ENCODE measurements at regions not wholly inside any gene's neighbourhood (a gene's known extent, or its start where the extent isn't known, plus 50 kb on each side); places are given as distances from the start of the nearest gene placed in this dataset.
"Not testable (repeated sequence)": the region's sequence is repeated elsewhere in the genome, so short reads cannot be mapped to it uniquely, and the experiment has no call there.

DNA sequence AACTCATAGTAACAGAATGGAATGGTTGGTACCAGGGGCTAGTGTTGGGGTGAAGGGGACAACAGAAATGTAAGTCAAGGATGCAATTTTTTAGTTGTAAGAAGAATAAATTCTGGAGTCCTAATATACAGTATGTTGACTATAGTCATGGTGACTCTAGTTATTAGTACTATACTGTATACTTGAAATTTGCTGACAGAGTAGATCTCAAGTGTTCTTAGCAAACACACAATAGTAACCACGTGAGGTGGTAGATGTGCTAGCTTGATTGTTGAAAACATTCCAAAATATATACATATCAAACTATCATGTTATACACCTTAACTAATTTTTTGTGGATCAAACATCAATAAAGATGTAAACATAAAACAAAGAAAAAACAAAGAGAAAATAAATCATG, 1345.1 kb upstream of the PCDH20 start:
- TF ChIP-seq, protein P1, sequence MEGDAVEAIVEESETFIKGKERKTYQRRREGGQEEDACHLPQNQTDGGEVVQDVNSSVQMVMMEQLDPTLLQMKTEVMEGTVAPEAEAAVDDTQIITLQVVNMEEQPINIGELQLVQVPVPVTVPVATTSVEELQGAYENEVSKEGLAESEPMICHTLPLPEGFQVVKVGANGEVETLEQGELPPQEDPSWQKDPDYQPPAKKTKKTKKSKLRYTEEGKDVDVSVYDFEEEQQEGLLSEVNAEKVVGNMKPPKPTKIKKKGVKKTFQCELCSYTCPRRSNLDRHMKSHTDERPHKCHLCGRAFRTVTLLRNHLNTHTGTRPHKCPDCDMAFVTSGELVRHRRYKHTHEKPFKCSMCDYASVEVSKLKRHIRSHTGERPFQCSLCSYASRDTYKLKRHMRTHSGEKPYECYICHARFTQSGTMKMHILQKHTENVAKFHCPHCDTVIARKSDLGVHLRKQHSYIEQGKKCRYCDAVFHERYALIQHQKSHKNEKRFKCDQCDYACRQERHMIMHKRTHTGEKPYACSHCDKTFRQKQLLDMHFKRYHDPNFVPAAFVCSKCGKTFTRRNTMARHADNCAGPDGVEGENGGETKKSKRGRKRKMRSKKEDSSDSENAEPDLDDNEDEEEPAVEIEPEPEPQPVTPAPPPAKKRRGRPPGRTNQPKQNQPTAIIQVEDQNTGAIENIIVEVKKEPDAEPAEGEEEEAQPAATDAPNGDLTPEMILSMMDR (IDR thresholded peaks at IDR 0.05; ENCODE audit: insufficient read depth, missing control alignments): no peak
- no peak for DNase-seq (ENCODE audit: insufficient read length, low spot score)
- FAIRE-seq: no peak

DNA sequence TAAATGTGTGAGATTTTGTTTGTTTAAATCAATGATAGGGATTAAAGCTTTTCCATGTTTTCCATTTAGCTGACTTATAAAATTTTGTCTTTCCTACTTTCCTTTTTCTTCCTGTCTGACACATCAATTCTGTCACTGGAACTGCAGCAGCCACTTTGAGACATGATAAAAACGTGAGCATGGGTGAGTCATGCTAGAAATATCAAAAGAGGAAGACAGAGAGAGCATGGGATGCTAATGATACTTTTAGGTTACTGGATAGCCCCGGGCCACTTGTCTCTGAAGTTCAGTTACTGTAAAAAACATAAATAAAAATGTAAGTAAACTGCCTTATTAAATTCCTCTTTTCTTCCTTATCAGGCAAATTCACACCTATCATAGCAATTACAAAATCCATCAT, 1332.0 kb upstream of the PCDH20 start:
- FAIRE-seq: no peak
- TF ChIP-seq, protein P1 (IDR thresholded peaks at IDR 0.05; ENCODE audit: insufficient read depth, missing control alignments): no peak
- DNase-seq (ENCODE audit: insufficient read length, low spot score): no peak

DNA sequence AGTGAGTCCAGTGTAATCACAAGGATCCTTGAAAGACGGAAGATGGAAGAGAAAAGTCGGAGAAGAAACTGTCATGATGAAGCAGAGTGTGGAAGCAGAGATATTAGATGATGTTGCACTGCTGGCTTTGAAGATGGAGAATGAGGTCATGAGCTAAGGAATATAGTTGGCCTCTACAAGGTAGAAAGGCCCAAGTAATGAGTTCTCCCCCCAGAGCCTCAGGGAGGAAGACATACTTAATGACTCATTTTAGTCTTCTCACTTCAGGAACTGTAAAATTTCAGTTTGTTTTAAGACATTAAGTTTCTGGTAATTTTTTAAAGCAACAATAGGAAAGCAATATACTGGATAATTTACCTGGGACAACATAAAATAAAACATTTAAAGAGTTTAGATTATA, 1331.5 kb upstream of the PCDH20 start:
- TF ChIP-seq, protein P1 (IDR thresholded peaks at IDR 0.05; ENCODE audit: insufficient read depth, missing control alignments): no peak
- FAIRE-seq (no peak), DNase-seq (ENCODE audit: insufficient read length, low spot score) (no peak)

DNA sequence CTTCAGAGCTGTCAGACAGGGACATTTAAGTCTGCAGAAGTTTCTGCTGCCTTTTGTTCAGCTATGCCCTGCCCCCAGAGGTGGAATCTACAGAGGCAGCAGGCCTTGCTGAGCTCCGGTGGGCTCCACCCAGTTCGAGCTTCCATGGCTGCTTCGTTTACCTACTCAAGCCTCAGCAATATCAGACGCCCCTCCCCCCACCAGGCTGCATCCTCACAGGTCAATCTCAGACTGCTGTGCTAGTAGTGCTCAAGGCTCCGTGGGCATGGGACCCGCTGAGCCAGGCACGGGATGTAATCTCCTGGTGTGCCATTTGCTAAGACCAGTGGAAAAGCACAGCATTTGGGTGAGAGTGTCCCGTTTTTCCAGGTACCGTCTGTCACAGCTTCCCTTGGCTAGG, 1314.1 kb upstream of the PCDH20 start:
- DNase-seq (ENCODE audit: insufficient read length, low spot score); FAIRE-seq: not testable (repeated sequence)

DNA sequence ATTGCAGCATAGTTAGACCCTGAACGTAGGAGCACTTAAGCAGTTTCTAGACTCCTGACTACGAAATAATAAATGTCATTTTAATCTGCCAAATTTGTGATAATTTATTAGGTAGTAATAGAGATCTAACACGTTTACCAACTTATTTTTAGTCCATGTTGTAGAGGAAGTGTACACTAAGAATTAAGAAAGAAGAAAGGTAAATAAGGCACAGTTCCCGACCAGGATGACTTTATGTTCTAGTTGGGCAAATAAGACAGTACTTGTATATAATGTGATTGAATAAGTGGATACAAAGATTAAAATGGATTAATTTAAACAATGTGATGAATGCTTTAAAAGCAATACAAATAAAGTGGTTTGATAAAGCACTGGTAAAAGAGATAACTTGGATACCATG, 1306.2 kb upstream of the PCDH20 start:
- TF ChIP-seq, protein P1 (IDR thresholded peaks at IDR 0.05; ENCODE audit: insufficient read depth, missing control alignments): no peak
- no peak for DNase-seq (ENCODE audit: insufficient read length, low spot score)
- no peak for FAIRE-seq

DNA sequence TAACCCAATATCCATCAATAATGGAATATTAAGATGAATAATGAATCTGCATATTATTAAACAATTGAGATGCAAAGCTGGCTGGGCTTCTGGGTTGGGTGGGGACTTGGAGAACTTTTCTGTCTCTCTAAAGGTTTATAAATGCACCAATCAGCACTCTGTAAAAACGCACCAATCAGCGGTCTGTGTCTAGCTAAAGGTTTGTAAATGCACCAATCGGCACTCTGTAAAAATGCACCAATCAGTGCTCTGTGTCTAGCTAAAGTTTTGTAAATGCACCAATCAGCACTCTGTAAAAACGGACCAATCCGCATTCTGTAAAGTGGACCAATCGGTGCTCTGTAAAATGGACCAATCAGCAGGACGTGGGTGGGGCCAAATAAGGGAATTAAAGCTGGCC, 1296.3 kb upstream of the PCDH20 start:
- FAIRE-seq; DNase-seq (ENCODE audit: insufficient read length, low spot score): not testable (repeated sequence)

DNA sequence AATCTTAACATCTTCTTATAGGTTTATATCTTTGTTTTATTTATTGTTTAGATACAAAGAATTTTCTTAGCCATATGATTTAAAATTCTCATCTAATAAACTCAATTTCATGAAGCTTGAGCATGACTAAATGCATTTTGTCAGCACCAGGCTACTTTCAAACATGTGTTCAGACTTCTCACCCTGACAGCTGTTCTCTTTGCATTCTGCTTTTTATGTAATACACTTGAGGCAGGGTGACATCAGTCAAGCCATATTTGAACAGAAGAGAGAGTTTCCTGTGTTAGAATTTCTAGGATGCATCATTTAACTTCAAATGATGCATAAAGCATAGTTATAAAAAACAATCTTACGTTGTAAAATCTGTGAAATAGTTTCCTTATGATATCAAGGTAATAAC, 1295.1 kb upstream of the PCDH20 start:
- FAIRE-seq: no peak
- TF ChIP-seq, protein P1 (IDR thresholded peaks at IDR 0.05; ENCODE audit: insufficient read depth, missing control alignments): no peak

DNA sequence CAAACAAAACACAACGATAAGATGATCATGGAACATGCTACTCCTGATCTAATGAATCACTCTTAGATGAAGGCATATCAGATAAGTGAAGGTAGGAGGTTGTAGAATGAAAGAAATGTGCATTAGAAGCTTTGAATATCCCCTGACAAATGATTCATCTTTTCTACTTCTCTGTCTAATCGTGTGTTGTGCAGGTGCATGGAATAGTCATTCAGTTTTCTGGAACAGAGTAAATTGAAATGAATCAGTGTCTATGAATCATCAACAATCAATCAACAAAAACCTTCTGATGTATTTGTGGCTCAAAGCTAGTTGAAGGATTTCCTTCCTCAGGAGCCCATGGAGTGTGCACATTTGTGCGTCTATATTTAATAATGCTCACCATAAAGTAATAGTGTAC, 1290.4 kb upstream of the PCDH20 start:
- DNase-seq (ENCODE audit: insufficient read length, low spot score): no peak
- peak; percentile 46 for FAIRE-seq
- TF ChIP-seq, protein P1 (IDR thresholded peaks at IDR 0.05; ENCODE audit: insufficient read depth, missing control alignments): no peak

More for the DNA sequence above, 1295.1 kb upstream of the PCDH20 start:
- no peak for DNase-seq (ENCODE audit: insufficient read length, low spot score)
